HG03139 (cell line): ENCODE measurements at regions not wholly inside any gene's neighbourhood (a gene's known extent, or its start where the extent isn't known, plus 50 kb on each side); places are given as distances from the start of the nearest gene placed in this dataset.

Experiments
- ATAC-seq: cut with Tn5 transposase; IDR thresholded peaks from one replicate; pipeline ENCODE4 v1.9.1; 2021; ENCODE audit not compliant: unreplicated experiment

GRCh38 chr6:74785236-74785635 lies 420.6 kb downstream of the COL12A1 start:
- ATAC-seq, result no peak

- ATAC-seq, result no peak
Observed at GRCh38 chr6:74782346-74782745, 423.5 kb downstream of the COL12A1 start.

DNA sequence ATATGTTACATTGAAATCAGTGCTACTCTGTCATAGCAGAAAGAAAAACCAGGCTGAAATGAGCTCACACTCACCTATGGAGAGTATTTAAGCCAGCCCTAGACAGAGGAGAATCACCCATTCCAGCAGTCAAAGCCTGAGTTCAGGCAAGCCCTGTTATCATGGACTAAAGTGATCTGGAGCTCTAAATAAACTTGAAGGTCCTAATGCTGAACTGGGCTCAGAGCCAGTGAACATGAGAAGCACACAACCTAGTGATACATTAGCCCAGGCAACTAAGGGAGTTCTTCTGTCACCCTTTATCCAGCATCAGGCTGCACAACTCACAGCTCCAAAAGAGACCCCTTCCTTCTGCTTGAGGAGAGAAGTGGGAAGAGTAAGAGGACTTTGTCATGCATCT lies 425.0 kb downstream of the COL12A1 start:
- no peak for ATAC-seq

GRCh38 chr6:74768738-74769137 lies 437.1 kb downstream of the COL12A1 start:
- ATAC-seq, result no peak

- ATAC-seq, result no peak
Observed at GRCh38 chr6:74768120-74768519, 437.7 kb downstream of the COL12A1 start.

DNA sequence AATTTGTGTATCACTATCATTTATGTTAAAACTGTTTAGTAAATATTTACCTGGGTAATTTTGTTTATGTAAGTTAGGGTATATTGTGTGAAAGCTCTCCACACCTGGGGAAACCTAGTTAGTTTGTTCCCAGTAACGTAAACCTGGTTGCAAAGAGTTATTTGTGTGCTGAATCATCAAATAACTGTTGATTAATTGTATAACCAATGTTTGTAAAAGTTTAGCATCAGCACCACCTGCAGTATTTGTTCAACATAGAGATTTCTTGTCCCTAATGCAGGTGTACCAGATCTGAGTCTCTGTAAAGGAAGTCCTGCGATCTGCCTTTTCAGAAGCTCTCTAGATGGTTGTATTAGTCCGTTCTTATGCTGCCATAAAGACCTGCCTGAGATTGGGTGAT lies 440.4 kb downstream of the COL12A1 start:
- no peak for ATAC-seq

DNA sequence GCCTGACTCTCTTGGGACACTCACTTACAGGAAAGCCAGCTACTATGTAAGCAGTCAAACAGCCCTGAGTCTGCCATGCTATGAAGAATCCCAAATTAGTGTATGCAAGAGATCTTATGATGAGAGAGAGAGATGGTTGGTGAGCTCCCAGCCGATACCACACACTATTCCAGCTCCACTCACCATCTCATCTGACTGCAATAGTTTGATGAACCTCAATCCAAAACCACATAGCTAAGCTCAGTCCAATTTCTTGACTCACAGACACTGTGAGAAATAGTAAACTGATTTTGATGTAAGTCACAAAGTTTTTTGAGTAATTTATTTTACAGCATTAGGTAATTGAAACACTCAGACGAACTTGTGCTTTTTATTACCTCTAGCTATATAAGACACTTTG lies 441.4 kb downstream of the COL12A1 start:
- ATAC-seq, result no peak

- no peak for ATAC-seq
Observed at GRCh38 chr6:74762841-74763240, 443.0 kb downstream of the COL12A1 start.

DNA sequence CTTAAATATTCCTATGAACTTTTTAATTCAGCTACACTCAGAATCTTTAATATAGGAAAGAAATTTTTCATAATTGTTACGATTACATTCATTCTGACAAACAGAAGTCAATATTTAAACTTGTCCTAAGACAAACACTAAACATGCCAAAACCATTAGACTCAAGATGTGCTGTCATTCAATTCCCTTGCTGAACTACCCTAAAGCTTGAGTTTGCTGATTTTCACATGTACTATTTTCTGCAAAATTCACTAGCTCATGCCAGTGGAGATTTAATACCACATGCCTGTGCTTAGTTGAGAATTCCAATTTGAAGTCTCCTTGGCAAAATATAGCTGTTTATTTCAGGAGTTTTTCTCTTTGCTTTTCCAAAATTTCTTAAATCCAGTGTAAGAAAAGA lies 448.0 kb downstream of the COL12A1 start:
- no peak for ATAC-seq

DNA sequence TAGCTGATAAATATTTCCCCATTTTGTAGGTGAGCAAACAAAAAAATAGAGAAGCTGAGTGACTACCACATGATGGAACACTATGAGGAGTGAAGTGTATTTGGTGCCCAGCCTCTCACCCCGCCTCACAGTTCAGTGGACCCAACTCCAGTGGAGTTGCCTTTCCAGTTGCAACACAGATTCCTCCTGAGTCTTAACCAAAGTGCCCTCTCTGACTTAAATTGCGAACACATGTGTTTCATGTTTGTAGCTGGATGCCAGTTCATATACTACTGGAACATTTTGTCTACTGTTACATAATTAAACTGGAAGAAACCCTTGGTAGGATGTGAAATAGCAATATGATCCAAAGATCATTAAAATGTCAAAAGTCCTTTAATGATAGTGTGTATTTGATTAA lies 448.9 kb downstream of the COL12A1 start:
- no peak for ATAC-seq

- no peak for ATAC-seq
Observed at GRCh38 chr6:74755778-74756177, 450.1 kb downstream of the COL12A1 start.

DNA sequence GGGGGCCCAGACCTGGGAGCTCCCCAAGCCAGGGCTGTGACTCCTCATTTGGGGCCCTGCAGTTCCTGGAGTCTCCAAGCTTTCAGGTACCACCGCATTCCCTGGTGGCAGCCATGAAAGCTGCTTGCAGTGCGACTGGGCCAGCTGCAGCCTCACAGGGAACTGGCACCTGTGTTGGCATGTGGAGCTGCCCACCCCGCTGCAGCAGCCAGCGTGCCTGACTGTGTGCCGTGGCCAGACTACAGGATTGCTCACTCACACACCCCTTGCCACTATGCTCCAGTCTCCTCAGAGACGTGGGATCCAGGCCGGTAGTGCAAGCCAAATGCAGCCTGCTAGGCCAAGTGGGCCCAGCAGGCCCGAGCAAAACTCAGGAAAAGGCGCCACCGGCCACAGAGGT lies 450.7 kb downstream of the COL12A1 start:
- ATAC-seq, result no peak

DNA sequence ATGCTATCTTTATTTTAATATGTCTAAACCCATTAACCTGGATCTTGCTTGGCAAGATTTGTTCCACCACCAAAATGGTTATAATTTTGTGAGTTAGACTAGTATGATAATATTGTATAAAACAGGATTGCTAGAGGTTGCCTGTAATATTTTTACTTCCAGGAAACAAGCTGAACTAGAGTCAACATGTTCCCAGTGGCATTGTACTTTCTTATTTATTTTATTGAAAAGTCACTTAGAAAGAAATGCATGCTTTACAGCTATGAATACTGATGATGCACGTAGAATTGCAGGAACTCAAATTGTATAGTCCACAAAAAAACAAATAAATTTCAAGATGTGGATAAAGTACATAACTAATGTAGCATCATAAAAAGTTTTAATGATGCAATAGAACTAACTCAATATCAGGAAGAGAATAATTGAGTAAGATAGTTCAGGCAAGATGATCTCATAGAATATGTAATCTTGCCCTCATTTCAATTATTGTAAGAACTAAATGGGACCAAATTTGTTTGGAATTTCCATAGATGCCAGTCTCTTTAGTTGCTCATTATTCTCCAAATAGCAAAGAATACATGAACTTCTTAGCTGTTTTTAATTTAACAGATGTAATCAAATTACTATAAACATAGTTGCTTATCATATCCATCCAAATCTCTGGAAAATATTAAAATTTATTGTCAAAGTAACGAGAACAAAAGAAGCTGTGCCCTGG lies 451.8 kb downstream of the COL12A1 start:
- no peak for ATAC-seq

DNA sequence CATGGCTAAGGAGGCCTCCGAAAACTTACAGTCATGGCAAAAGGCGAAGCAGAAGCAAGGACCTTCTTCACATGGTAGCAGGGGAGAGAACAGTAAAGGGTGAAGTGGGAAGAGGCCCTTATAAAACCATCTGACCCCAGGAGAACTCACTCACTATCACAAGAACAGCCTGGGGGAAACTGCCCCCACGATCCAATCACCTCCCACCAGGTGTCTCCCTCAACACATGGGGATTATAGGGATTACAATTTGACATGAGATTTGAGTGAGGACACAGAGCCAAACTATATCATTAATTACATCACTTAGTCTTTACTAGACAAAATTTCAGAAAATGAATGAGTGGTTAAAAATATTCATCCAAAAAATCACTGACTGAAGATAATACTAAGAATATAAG lies 453.6 kb downstream of the COL12A1 start:
- no peak for ATAC-seq

DNA sequence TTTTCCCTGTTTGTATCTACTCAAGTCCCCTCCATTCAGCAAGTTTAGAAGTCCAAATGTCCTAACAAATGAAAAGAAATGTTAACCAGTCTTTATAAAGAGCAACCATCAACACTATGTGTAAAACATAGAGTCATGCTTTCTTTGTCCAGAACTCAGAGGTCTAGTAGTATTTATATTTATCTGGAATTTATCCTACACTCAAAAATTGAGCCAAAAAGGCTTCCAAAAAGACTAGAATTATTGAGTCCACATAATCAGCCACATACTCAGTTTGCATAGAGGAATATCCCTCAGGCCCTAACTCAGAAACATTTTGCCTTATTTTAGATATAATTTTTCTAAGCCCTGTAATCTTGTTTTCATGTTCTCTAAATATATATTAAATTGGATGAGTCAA lies 455.0 kb downstream of the COL12A1 start:
- no peak for ATAC-seq

- no peak for ATAC-seq
Observed at GRCh38 chr6:74749211-74750147, 456.4 kb downstream of the COL12A1 start.

GRCh38 chr6:74745670-74746069 lies 460.2 kb downstream of the COL12A1 start:
- ATAC-seq, result no peak

DNA sequence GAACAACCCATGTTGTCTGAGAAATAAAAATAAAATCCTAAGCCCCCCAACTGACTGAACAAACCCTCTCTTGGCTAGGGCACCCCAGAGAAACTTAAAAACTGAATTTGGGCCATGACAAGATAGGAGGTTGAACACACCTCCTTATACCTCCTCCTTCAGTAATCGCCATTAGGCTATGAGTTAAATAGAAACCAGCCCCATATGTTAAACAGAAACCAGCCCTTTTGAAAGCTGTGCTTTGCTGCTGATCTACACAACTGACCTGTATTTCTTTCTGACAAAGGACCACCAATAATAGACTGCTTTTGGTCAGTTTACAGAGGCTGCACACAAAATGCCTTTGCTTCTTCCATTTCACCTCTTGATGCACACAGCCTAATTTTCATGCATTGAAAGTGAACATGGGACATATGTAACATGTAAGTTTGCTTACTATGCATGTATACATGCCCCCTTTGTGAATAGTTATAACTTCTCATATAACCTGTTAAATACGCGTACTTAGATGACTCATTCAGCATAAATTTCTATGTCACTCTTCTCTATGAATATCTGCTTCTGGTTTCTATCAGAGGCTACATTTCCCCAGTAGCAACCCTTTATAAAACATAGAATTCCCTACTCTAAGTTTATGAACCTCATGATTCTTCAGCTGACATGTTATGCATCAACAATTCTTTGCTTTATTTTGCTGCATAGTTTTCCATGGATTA lies 462.9 kb downstream of the COL12A1 start:
- peak; percentile 69 for ATAC-seq

DNA sequence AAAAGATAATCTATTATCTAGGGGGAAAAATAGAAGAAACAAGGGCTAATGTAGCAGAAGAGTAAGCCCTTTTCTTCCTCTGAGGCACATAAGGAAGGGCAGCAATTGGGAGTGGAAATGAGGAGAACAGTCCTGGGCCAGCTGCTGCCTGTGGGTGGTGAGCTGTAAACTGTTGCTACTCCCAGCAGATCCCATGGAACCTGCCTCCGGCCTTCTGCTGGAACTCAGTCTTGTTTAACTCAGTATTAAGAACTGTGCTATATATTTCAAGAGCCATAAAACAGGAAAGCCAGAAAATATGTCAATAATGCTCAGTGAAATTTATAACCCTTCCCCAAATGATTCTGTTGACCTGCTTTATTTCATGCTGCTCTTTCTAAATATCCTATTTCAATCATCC lies 464.2 kb downstream of the COL12A1 start:
- no peak for ATAC-seq

DNA sequence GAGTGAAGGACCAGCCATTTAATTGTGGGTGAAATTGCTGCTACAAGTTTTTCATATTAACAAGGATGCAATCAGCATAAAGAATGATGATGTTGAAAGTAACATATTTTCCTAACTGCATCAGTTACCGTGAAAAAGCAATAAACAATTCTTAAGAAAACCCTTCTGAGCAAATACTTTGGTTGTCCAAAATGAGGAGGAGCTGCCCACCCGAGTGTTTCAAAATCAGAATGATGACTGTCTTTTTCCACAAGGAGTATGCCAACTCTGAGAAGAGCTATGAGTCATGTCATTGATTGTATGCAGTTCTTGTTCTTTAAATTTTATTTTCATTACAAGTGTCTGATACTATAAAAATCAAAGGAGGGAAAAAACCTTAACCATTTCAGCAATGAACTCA lies 470.5 kb downstream of the COL12A1 start:
- no peak for ATAC-seq

DNA sequence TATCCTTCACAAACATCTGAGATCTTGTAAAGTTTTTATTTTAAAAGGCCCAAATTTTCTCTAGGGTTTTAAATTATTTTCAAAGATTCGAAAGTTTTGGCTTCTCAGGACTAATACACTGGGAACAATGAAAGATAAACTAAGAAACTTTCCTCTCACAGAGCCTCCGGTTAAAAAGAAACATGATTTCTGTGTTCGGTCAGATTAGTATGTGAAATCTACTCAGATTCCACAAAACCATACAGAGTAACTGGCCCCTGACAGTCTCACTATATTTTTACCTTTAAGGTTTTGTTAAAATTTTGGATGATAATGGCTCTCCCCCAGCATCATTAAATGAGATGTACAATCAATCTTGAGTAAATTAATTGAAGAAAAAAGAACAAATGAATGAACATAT lies 471.0 kb downstream of the COL12A1 start:
- ATAC-seq, result no peak
